Vagina (tissue), 2 donors: ENCODE measurements at regions not wholly inside any gene's neighbourhood (a gene's known extent, or its start where the extent isn't known, plus 50 kb on each side); places are given as distances from the start of the nearest gene placed in this dataset.

Experiments
- POLR2A ChIP-seq, 2 donors: fragments of 450-650 bp; IDR thresholded peaks; one replicate each; pipeline ENCODE4 v1.6.1; 2017; ENCODE audit warnings: antibody characterized with exemption in 2 of 2, mild to moderate bottlenecking in 2 of 2, moderate library complexity in 2 of 2
- POLR2AphosphoS5 ChIP-seq, 2 donors: sonication (generic); formaldehyde crosslinking; IDR thresholded peaks; one replicate each; pipeline ENCODE4 v1.9.0; 2017; ENCODE audit warnings: antibody characterized with exemption in 2 of 2, mild to moderate bottlenecking in 2 of 2, low read depth in 1 of 2; ENCODE audit not compliant: insufficient read depth in 1 of 2
- TF ChIP-seq, protein P1 (sequence below), 3 experiments: fragments of 450-650 bp in 2 of 3; fragments of 200-600 bp in 1 of 3; sonication (generic) in 1 of 3; IDR thresholded peaks; one replicate each; pipeline ENCODE4 v1.5.1; 2017 to 2019; ENCODE audit warnings: antibody characterized with exemption in 3 of 3, mild to moderate bottlenecking in 2 of 3, moderate library complexity in 2 of 3

GRCh38 chr3:127043731-127044510 is 61.0 kb downstream of the PLXNA1 start:
- TF ChIP-seq, protein P1, sequence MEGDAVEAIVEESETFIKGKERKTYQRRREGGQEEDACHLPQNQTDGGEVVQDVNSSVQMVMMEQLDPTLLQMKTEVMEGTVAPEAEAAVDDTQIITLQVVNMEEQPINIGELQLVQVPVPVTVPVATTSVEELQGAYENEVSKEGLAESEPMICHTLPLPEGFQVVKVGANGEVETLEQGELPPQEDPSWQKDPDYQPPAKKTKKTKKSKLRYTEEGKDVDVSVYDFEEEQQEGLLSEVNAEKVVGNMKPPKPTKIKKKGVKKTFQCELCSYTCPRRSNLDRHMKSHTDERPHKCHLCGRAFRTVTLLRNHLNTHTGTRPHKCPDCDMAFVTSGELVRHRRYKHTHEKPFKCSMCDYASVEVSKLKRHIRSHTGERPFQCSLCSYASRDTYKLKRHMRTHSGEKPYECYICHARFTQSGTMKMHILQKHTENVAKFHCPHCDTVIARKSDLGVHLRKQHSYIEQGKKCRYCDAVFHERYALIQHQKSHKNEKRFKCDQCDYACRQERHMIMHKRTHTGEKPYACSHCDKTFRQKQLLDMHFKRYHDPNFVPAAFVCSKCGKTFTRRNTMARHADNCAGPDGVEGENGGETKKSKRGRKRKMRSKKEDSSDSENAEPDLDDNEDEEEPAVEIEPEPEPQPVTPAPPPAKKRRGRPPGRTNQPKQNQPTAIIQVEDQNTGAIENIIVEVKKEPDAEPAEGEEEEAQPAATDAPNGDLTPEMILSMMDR (IDR thresholded peaks at IDR 0.05) = no peak
- TF ChIP-seq POLR2A (IDR thresholded peaks at IDR 0.05) = no peak
- TF ChIP-seq POLR2AphosphoS5 (IDR thresholded peaks at IDR 0.05; ENCODE audit: insufficient read depth in 1 of 2, low read depth in 1 of 2) = no peak
